HG02943 (cell line): ENCODE measurements at regions not wholly inside any gene's neighbourhood (a gene's known extent, or its start where the extent isn't known, plus 50 kb on each side); places are given as distances from the start of the nearest gene placed in this dataset.

ENCODE experiments used
- ATAC-seq: cut with Tn5 transposase; IDR thresholded peaks from one replicate; pipeline ENCODE4 v1.9.1; 2021; ENCODE audit warnings: mild to moderate bottlenecking, low read depth, moderate library complexity; ENCODE audit not compliant: unreplicated experiment

- no peak for ATAC-seq
Observed at GRCh38 chrX:10045327-10046000, 78.3 kb downstream of the CLDN34 start.

- no peak for ATAC-seq
Observed at GRCh38 chrX:10047133-10047532, 80.0 kb downstream of the CLDN34 start.

GRCh38 chrX:10047631-10048030 is 80.5 kb downstream of the CLDN34 start:
- no peak for ATAC-seq

- no peak for ATAC-seq
Observed at GRCh38 chrX:10048076-10048475, 80.9 kb downstream of the CLDN34 start.

- ATAC-seq, result no peak
Observed at GRCh38 chrX:10048707-10049106, 81.5 kb downstream of the CLDN34 start.

GRCh38 chrX:10049236-10049635 is 82.1 kb downstream of the CLDN34 start:
- ATAC-seq, result no peak

- no peak for ATAC-seq
Observed at GRCh38 chrX:10050481-10050880, 83.3 kb downstream of the CLDN34 start.

- ATAC-seq, result no peak
Observed at GRCh38 chrX:10051866-10052480, 84.8 kb downstream of the CLDN34 start.

- no peak for ATAC-seq
Observed at GRCh38 chrX:10052906-10053625, 85.9 kb downstream of the CLDN34 start.

GRCh38 chrX:10054396-10054795 is 87.2 kb downstream of the CLDN34 start:
- ATAC-seq, result no peak

- no peak for ATAC-seq
Observed at GRCh38 chrX:10055430-10055829, 88.3 kb downstream of the CLDN34 start.

GRCh38 chrX:10062352-10062751 is 94.4 kb upstream of the CLCN4 start:
- no peak for ATAC-seq

GRCh38 chrX:10062980-10063379 is 93.8 kb upstream of the CLCN4 start:
- no peak for ATAC-seq

GRCh38 chrX:10064736-10065135 is 92.0 kb upstream of the CLCN4 start:
- no peak for ATAC-seq

- ATAC-seq, result no peak
Observed at GRCh38 chrX:10070714-10071436, 85.9 kb upstream of the CLCN4 start.

- no peak for ATAC-seq
Observed at GRCh38 chrX:10071451-10072144, 85.2 kb upstream of the CLCN4 start.

- ATAC-seq, result no peak
Observed at GRCh38 chrX:10072786-10073568, 83.8 kb upstream of the CLCN4 start.

- no peak for ATAC-seq
Observed at GRCh38 chrX:10073671-10074070, 83.1 kb upstream of the CLCN4 start.

GRCh38 chrX:10074241-10074941 is 82.4 kb upstream of the CLCN4 start:
- ATAC-seq, result no peak
